MG63 (cell line): ENCODE measurements at regions not wholly inside any gene's neighbourhood (a gene's known extent, or its start where the extent isn't known, plus 50 kb on each side); places are given as distances from the start of the nearest gene placed in this dataset.
A peak's percentile ranks its signal among the peaks of the same experiment; 100 is the strongest.

ENCODE experiments used
- DNase-seq: peaks from one replicate; pipeline ENCODE4 v3.0.0-alpha.2; 2020
- H3K27me3 ChIP-seq: fragments of 250-450 bp; sonication (Bioruptor Pico); 2 replicates; pipeline ENCODE4 v1.5.1; 2020; ENCODE audit warnings: mild to moderate bottlenecking, moderate library complexity
- H3K36me3 ChIP-seq: fragments of 250-450 bp; sonication (Bioruptor Pico); 2 replicates; pipeline ENCODE4 v1.5.1; 2020; ENCODE audit warnings: mild to moderate bottlenecking, moderate library complexity
- H3K4me3 ChIP-seq: fragments of 250-450 bp; sonication (Bioruptor Pico); 2 replicates; pipeline ENCODE4 v1.5.1; 2020; ENCODE audit warnings: mild to moderate bottlenecking, moderate library complexity
- H3K9me3 ChIP-seq: fragments of 250-450 bp; sonication (Bioruptor Pico); 2 replicates; pipeline ENCODE4 v1.5.1; 2020; ENCODE audit warnings: mild to moderate bottlenecking, moderate library complexity

DNA sequence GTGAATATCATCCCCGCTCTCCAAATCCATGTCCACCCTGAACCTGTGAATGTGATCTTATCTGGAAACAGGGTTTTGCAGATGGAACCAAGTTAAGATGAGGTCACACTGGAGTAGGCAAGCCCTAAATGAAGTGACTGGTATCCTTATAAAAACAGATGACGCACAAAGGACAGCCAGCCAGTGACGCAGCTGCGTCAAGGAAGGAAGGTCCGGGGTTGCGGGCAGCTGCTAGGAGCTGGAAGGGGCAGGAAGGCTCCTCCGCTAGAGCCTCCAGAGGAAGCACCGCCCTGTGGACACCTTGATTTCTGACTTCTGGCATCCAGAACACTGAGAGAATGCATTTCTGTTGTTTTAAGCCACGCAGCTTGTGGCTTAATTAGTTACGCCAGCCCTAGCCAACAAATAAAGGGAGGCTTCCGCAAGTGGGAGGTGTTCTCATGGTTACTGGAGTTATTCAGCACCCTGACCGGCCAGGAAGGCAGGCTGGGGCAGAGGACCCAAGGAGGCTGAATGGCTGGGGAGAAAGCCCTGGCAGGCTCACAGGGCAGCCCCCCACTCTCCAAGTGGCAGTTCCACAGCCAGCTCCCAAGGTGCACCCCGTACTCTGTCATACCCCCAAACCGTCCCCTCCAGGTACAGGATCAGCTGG, 127.6 kb upstream of the NCOR2 start:
- Histone ChIP-seq H3K36me3 (no peaks in the 10 kb centered on the region), H3K27me3 (no peaks in the 10 kb centered on the region), H3K4me3 (no peak overlapping the region), H3K9me3 (no peaks in the 10 kb centered on the region; the same call in 1 of the 2 replicates)
- DNase-seq = peak; percentile 35

DNA sequence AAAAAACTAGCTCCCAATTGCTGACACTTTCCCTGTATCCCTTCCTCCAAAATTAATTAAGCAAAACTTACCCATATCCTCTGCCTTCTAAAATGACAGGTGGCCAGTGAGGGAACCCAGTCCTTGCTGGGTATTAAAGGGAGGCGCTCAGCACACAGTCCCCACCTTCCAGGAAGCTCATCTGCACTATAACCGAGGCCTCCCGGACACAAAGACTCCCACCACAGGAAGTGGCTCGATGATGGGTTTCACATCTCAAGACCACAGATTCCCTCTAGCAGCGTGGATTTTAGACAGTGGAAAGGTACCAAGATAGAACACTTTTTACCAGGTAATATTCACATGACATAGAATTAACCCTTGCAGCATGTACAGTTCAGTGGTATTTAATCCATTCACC, 126.8 kb upstream of the NCOR2 start:
- Histone ChIP-seq H3K9me3 (no peaks in the 10 kb centered on the region; the same call in 1 of the 2 replicates), H3K27me3 (no peaks in the 10 kb centered on the region), H3K4me3 (no peak overlapping the region), H3K36me3 (no peaks in the 10 kb centered on the region)
- no peak for DNase-seq

DNA sequence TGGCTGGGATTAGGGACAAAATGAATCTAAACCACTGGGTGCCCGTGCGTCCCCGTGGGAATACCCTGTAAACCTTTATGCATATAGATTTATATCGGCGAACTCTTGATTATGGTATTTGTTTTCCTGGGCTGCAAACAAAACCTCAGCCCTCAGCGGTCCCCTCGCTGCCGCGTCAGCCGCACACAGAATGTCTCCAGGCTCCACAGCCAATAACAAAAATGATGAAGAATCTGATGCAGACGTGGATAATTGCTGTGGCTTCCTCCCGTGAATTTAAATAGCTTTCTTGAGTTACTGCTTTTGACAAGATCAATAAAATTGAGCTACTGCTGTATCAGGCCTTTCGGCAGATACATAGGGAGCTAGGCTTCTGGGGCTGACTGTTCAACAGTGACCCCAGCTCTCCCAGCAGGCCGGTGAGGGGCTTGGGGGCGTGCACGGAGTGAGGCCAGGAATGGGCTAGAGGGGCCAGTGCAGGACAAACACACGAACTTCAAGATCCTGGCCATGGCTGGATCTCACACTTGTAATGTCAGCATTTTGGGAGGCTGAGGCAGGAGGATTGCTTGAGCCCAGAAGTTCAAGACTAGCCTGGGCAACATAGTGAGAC, 125.8 kb upstream of the NCOR2 start:
- no peak for DNase-seq
- no peaks in the 10 kb centered on the region for H3K27me3 ChIP-seq
- no peaks in the 10 kb centered on the region for H3K36me3 ChIP-seq
- H3K4me3 ChIP-seq = no peak overlapping the region
- no peaks in the 10 kb centered on the region; the same call in 1 of the 2 replicates for H3K9me3 ChIP-seq

DNA sequence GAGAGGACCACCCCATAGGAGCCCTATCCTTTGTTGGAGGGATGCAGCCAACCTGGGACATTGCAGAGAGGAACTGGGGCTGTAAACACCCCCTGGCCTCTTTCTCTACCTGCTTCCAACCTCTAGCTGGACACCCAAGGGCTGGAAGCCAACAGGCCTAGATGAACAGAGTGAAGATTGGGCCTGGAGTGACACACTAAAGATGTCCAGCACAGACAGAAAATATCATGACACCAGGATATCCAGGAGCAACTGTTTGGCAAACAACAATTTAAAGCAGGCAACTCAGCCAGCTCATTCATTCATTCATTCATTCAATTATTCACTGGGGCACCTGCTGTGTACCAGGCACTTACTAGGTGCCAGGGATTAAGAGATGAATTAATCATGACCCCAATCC, 125.0 kb upstream of the NCOR2 start:
- DNase-seq = no peak
- Histone ChIP-seq H3K27me3 (no peaks in the 10 kb centered on the region), H3K4me3 (no peak overlapping the region), H3K9me3 (no peaks in the 10 kb centered on the region; the same call in 1 of the 2 replicates), H3K36me3 (no peaks in the 10 kb centered on the region)

DNA sequence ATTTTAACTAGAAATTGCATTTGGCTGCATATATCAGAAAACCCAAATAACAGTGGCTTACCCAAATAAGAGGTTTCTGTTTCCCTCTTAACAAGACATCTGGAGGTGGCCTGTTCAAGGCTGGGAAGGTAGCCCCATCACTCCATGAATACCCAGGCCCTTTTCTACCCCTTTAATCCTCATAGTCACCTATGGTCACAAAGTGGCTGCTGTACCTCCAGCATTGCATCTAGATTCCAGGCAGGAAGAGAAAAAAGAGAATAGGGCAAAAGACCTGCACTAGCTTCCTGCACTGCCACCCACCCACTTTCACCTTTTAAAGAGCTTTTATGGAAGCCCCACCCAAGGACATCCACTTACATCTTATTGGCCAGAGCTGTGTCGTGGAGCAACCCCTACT, 124.0 kb upstream of the NCOR2 start:
- no peaks in the 10 kb centered on the region for H3K36me3 ChIP-seq
- no peaks in the 10 kb centered on the region for H3K27me3 ChIP-seq
- no peak for DNase-seq

DNA sequence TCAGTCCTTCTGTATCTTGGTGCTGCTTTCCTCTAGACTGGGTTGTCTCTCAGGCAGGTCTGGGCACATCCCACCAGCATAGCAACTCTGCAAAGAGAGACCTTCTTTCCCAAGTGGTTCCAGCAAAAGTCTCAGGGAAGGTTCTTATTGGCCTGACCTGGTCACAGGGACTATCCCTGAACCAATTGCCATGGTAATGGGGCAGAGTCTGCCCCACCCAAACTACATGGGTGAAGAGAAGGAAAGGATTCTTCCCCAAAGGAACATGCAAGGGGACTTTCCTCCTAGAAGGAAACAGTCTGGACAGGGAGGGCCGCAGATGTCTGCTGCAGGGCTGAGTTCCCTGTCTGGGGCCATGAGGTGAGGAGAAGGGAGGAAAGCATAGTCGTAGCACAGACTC, 122.2 kb upstream of the NCOR2 start:
- H3K4me3 ChIP-seq = no peak overlapping the region
- H3K27me3 ChIP-seq = no peaks in the 10 kb centered on the region
- H3K9me3 ChIP-seq = no peaks in the 10 kb centered on the region; the same call in 1 of the 2 replicates
- DNase-seq = no peak
- H3K36me3 ChIP-seq = no peaks in the 10 kb centered on the region

More for the DNA sequence above, 124.0 kb upstream of the NCOR2 start:
- Histone ChIP-seq H3K9me3 (no peaks in the 10 kb centered on the region; the same call in 1 of the 2 replicates), H3K4me3 (no peak overlapping the region)

DNA sequence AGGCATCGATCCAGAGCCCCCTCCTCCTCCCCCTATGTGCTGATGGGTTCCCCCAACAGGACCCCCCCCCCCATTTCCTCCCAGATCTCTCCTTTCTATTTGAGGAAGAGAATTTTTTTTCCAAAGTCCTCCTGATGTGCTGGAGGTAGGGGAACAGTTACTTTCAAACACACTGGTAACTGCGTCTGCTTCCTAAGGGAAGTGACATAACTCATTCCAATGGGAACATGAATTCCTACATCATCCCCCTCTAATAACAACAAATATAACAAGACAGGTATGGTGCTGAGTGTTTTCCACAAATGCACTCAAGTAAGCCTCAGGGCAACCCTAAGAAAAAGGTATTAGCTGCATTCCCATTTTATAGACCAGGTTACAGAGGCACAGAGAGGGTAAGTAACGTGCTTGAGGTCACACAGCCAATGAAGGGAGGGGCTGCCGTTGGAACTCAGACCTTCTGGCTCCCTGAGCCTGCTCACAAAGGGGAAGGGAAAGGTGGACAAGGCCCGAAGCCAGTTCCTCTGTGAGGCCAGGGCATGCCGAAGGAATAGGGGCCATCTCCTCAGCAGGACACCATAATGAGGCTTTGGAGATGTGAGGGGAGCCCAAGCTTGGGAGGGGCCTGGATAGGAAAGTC, 121.1 kb upstream of the NCOR2 start:
- Histone ChIP-seq H3K9me3 (no peaks in the 10 kb centered on the region; the same call in 1 of the 2 replicates), H3K36me3 (no peaks in the 10 kb centered on the region), H3K27me3 (no peaks in the 10 kb centered on the region), H3K4me3 (no peak overlapping the region)
- DNase-seq = no peak

DNA sequence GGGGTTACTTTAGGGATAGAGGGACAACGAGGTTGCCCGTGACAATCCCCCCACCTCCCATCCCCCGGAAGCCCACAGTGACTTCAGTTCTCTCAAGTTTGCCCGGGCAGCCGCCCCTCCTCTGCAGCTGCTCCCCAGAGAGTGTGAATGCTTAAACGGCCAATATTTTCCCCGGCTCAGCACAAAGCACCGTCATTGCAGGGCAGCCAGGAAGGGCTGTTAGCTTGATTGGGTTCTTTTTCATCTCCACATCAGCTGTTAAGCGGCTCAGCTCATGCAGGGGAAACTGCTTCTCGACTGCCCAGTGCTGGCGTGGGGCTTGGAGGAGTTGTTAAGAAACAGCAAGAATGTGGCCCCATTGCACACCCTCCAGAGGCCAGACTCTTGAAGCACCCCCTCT, 120.5 kb upstream of the NCOR2 start:
- Histone ChIP-seq H3K36me3 (no peaks in the 10 kb centered on the region), H3K9me3 (no peaks in the 10 kb centered on the region; the same call in 1 of the 2 replicates), H3K27me3 (no peaks in the 10 kb centered on the region), H3K4me3 (no peak overlapping the region)
- DNase-seq = no peak

DNA sequence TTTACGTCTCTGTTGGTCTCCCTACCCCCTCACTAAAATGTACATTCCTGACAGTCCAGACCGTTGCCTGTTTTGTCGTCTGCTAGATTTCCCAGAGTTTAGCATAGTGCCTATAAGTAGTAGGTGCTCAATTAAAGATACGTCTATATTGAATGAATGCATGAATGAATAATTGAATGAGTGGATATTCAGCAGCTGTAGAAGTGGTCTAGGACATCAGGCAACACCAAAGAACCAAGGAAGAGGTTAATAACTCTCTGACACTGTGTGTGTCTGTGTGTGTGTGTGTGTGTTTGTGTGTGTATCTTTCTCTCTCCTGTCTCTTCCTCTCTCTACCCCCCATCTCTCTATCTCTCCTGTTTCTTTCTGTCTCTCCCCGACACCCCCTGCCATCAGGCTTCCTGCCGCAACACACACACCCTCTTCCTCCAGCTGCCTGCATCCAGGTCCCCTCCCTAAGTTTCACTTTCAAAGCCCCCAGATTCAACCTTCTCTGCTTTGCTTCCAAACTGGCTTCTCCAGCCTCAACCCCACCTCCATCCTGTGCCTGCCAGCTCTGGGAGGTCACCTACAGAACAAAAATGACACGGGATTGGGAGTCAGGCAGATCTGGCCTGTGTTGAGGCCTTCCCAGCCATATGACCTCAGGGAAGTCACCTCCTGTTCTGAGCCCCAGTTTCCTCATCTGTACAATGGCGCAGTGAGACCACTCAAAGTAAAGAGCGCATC, 119.9 kb upstream of the NCOR2 start:
- Histone ChIP-seq H3K27me3 (no peaks in the 10 kb centered on the region), H3K9me3 (no peaks in the 10 kb centered on the region; the same call in 1 of the 2 replicates), H3K4me3 (no peak overlapping the region), H3K36me3 (no peaks in the 10 kb centered on the region)
- DNase-seq = no peak

DNA sequence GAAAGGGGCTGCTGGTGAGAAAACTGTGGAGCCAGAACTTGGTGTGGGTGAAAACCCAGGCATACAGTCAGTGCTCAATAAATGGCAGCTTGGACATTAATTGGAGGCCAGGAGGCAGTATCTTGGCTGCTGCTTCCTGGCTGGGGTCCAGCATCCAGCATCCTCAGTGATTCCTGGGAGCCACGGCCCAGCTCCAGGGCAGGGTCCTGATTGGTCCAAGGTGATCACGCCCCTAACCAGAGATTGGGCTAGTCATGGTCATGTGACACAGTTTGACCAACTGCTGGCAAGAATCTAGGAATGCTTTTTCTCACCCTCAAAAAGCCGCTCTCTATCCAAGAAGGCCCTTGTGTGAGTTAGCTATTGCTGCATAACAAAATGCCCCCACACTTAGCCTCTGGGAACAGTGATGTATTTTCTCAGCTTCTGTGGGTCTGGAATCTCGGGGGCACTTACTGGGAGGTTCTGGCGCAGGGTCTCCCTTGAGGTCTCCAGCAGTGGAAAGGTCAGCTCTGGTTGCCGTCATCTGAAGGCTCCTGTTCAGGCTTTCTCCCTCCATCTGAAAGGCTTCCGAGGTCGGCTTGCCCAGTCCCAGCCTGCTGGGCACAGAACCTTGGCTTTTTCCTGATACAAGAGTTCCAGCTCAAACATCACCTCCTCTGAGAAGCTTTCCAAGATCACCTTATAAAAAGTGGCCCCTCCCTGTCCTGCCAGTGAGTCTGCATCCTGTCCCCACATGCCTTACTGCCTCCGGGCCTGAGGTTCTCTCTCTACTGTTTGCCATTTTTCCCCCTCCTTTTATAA, 119.2 kb upstream of the NCOR2 start:
- no peaks in the 10 kb centered on the region for H3K36me3 ChIP-seq
- H3K27me3 ChIP-seq = no peaks in the 10 kb centered on the region
- H3K4me3 ChIP-seq = no peak overlapping the region
- peak; percentile 36 for DNase-seq
- H3K9me3 ChIP-seq = no peaks in the 10 kb centered on the region

DNA sequence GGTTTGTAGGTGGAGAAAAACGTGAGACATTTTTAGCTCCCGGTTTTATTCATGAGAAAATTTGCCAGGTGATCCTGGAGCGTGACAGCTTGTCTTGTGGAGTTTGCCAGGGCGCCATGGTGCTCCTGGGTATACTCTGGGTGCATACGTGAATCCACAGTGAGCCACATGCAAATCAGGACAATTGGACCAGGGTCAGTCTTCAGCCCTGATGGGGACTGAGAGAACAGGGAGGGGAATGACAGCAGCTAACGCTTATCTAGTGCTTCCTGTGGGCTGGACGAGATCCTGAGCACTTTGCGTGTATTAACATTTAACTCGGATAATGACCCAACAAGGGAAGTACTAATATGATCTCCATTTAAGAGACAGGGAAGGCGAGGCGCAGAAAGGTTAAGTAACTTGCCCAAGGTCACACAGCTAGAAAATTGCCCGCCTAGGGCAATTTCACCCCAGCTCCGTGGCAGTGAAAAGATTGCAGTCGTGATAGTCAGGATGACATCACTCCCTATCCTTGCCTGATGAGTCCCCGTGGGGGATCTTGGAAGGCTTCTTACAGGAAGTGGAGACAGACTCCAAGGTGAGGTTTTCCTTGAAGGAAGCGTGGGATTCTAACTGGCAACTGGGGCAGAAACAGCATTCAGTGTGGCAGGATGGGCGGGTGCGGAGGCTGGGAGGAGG, 118.4 kb upstream of the NCOR2 start:
- Histone ChIP-seq H3K4me3 (no peak overlapping the region; the same call in 1 of the 2 replicates), H3K36me3 (no peaks in the 10 kb centered on the region), H3K9me3 (no peaks in the 10 kb centered on the region), H3K27me3 (no peaks in the 10 kb centered on the region)
- DNase-seq = peak; percentile 35

DNA sequence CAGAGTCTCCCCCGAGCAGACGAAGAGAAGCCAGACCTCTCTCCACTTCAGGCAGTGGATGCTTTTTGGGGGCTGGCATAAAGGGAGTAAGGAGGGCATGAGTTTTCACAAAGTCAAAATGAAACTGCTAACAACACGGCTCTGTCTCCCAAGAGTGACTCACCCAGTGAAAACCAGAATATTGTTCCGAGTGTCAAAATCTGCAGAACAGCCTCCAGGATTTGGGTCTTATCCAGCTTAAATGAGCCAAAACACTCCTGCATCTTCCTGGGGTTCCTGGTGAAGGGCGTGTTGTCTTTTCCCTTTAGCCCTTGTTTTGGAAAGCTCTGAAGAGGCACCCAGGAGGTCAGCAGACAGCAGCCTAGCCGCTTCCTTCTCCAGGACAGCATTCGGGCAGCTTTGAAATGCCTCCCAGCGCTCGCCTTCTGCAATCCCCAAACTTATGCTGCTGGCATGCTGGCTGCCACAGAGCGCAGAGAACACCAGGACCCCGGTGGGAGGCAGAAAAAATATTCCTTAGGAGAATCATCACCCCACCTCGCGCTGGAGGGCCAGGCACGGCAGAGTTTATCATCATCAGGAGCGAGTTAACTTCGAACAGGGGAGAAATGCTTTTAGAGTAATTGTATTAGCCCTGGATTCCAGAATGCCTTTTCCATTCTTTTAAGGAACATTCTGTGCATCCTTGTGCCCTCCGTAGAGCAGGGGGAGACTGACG, 117.7 kb upstream of the NCOR2 start:
- Histone ChIP-seq H3K27me3 (no peaks in the 10 kb centered on the region), H3K36me3 (no peaks in the 10 kb centered on the region), H3K9me3 (no peaks in the 10 kb centered on the region), H3K4me3 (peak overlapping the region; percentile 20)
- DNase-seq = peak; percentile 64

DNA sequence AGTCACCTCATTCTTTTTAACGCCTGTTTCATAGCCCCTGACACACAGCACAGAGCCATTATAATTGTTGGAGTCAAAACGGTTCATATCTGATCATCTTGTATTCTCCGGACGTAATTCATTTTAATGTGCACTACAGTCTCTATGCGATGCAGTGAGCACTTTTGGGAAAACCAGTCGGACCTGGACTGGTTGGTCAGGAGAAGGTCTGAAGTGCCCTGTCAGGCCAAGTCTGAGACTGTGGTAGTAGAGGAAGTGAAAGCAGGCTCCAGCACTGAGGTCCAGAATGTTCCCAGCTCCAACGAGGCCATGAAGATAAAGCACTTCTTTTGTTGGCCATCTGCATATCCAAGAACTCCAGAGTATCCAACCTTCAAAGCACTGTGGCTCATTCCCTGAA, 117.1 kb upstream of the NCOR2 start:
- no peak for DNase-seq
- no peaks in the 10 kb centered on the region for H3K36me3 ChIP-seq
- no peaks in the 10 kb centered on the region for H3K27me3 ChIP-seq
- H3K4me3 ChIP-seq = no peak overlapping the region
- H3K9me3 ChIP-seq = no peaks in the 10 kb centered on the region

DNA sequence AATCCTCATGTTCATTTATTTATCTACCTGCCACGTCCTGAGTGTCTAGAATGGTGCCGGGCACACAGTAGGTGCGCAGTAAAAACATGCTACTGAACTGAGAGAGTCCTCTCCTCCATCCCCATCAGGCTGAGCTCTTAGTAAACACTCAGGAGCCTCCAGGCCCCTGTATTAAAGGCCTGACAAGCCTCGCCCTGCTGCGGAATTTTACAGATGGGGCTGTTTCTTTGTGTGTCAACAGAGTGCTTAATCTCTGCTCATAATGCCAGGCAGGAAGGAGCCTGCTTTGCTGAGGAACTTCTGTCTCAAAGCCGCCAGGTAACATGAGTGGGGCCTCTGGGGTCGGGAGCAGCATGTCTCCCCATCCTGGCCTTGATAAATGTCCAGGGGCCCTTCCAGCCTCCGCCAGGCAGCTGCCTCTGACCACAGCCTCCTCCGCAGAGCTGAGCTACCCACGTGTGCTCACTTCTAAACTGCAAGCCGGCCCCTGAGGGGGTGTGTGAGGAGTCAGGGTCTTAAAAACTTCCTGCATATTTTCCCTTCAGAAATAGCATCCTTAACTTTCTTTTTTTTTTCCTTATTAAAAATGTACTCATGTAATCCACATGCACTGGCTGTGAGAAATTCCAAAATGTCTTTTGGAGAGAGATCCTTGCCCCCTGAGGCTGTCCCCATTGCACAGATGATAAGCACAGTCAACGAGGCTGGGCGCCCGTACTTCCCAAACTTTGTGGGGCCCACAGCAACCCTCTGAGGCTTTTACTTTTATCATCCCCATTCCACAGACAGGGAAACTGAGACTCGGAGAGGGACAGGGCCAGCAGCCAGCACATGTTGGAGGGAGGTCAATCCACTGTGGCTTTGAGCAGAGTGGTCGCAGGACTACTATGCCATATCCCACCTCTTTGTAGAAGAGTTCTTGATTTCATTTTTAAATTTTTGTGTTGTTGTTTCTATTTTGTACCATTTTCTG, 116.0 kb upstream of the NCOR2 start:
- peak; percentile 43 for DNase-seq
- H3K9me3 ChIP-seq = no peaks in the 10 kb centered on the region
- no peaks in the 10 kb centered on the region for H3K36me3 ChIP-seq
- no peaks in the 10 kb centered on the region for H3K27me3 ChIP-seq
- H3K4me3 ChIP-seq = no peak overlapping the region
